HG03558 (cell line): ENCODE measurements at regions not wholly inside any gene's neighbourhood (a gene's known extent, or its start where the extent isn't known, plus 50 kb on each side); places are given as distances from the start of the nearest gene placed in this dataset.

Experiments
- ATAC-seq: cut with Tn5 transposase; IDR thresholded peaks from one replicate; pipeline ENCODE4 v1.9.1; 2021; ENCODE audit warnings: moderate number of reproducible peaks; ENCODE audit not compliant: unreplicated experiment; ENCODE audit errors: extremely low read depth

DNA sequence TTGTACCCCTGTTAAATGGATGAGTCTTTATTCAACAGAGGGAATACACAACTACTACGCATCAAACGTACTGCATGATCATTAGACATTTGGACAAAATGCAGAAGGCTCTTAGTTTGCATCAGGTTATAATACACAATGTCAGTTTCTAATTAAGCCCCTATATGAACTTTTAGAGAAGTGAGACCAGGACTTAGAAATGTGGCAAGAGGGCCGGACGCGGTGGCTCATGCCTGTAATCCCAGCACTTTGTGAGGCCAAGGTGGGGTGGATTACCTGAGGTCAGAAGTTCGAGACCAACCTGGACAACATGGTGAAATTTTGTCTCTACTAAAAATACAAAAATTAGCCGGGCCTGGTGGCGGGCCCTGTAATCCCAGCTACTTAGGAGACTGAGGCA lies 76.3 kb upstream of the MGMT start:
- ATAC-seq: no peak

DNA sequence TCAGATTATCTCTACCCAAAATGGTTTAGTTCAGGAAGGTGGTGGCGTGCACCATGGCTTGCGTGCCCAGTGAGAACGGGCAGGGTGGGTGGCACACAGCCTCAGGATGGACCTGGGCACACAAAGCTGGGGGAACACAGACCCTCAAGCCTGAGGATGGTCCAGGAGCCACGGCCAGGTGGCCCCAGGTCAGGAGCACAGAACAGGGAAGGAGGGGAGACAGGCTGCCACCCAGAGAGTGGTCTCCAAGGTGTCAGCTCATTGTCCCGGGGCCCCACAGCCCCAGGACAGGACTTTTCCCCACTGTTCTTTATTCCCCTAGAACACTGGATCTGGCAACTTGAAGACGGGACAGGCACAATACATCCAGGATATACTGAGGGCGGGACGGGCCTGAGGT lies 75.6 kb upstream of the MGMT start:
- no peak for ATAC-seq

DNA sequence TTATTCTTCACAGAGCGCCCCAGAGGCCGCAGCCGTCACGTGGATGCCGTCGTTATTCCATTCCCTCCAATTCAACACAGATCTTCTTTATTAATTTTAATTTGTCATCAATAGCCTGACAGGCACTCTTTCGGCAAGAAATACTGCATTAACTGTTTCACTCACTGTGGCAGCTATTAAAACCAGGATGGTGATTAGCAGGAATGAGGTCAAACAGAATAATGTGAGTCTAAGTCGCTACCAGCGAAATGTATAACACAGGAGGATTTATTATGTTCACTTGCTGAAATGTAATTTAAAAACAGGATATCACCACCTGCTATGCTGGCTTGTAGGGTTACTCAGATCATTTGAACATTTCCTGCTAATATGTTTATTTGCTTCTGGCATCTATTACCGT lies 74.2 kb upstream of the MGMT start:
- no peak for ATAC-seq

DNA sequence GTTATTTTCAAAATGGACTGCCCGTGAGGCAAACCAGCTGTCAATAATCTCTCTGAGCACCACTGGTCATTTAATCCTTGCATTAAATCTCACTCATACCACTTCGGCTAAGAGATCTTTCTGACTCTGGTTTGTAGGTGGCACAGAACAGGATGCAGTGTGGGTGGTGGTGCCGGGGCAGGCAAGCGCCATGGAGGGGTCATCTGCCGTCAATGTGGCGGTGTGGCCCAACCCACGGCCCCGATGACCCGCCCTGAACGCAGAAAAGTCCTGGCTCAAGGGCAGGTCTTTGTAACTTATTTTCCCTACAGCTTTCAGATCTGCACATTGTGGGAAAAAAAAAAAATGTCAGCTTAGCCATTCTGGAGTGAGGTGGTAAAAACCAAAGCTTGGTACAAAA lies 73.2 kb upstream of the MGMT start:
- no peak for ATAC-seq

DNA sequence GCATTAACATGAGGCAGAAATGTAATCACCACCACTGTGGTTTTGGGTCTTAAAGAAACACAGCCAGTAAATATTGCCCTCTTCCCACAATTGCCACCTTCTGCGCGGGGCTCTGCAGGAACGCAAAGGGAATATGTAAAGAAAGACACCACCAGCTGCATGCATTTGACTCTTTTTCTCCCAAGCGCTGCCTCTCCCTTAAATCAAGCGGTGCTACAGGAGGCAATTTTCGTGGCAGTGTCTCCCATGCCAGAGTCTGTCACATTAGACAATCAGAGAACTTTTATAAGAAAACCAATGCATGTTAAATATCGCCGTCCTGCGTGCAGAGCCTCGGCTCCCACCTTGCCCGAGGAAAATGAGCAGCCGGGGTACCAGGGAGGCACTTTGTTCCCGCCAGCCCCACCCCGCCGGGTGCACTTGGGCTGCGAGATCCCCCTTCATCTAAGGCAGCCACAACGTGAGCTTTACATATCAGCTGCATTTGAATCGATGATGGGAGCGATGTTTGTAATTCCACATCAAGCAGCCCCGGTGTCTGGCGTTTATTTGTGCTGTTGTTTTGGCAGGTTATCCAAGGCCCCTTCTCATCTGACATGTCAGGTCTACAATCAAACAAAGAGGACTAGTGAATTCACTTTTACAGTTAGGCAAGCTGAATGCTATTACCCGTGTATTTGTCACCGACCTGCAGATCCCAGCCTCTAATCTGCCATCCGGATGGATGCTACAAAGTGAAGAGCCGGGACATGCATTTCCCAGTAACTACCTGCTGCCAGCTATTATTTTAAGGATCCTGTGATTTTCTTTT lies 72.3 kb upstream of the MGMT start:
- no peak for ATAC-seq

DNA sequence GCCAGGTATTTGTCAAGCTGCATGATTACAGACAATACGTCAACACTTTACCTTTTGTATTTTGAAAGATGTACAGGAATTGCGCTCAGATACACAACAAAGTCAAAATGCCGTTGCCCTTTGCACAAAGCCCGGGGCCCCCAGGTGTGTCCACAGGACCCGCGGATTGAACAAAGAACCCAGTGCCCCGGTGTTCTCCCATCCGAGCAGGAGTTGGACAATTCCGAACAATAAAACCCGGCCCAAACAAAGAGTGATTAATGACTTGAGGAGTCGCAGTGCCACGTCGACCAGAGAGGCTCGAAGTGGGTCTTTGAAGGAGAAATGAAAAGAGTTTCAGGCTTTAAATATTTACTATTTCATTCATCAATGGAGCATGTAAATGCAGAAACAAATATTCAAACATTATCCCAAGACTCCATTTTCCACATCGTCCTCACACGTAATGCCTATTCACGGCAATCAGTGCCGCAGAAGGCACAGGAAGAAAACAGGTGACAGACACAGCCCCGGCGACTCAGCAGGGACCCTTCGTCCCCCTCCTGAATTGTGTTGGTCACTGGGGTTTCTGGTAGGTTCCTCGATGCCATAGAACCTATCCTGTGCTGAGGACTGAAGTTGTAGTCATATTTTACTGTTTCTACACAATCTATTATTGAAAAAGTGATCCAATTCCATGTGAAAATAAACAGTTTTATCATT lies 70.9 kb upstream of the MGMT start:
- no peak for ATAC-seq

DNA sequence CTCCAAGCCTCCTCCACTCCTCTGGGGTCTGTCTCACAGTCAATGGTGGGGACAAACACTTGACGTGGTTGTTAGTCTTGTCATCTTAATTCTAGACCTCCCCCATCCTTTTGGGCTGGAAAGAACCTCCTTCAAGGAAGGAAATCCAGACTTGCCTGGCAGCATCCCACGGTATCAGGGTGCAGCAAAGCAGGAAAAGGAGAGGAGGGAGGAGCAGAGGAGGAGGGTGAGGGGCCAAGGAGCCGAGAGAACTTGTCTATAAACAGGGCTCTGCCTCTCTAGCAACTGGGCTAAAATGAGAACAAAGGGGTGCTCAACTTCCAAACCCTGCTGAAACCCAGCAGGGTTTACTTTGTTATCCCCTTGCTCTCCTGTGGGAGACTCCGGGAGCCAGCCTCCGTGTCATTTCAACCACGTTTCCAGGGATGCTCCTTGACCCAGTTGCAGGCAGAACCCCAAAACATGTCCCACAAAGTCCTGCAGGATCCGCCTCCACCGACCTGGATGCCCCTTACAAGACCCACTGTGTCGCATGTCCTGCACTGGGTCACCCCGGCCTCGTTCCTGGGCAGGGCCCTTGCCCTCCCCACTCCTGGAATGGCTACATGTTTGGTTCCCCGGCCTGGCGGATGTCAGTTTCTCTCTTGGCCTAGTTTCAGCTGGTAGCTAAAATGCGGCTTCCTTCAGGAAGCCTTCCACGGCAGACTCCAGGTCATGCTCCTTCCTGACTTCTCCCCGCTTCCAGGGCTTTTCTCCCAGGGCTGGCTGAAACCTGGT lies 69.7 kb upstream of the MGMT start:
- ATAC-seq: no peak

DNA sequence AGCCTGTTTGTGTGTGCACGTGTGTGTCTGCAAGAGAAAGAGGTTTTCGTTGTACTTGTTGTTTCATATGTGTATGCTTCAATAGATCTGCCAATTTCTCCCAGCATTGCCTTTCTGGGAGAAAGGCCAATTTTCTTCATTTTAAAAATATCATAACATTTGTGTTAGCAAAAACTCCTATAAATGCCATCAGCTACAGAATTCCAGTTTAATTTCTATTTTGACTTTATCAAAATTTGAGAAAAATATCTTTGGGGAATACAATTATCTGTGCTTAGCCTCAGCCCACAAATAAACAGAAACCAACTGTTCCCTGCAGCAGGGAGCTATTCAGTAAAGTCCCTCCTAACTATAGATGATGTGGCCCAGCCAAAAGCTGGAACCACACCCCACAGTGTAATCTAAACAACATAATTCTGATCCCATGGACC lies 68.3 kb upstream of the MGMT start:
- ATAC-seq: no peak

DNA sequence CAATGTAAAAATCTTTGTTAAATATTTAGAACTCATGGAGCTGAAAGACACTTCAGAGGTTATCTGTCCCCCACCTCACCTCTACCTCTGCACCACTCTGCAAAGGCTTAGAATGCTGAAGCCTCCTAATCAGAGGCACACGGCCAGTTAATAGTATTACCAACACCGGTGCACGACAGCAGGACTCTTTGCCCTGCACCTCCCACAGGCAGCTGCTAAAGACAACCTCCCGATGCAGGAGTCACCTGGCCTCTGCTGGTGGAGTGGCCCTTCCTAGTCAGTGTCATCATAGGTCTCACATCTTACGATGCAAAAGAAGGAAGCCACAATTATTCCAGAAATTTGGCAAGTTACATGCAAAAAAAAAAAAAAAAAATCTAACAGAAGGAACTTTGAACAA lies 66.6 kb upstream of the MGMT start:
- no peak for ATAC-seq

DNA sequence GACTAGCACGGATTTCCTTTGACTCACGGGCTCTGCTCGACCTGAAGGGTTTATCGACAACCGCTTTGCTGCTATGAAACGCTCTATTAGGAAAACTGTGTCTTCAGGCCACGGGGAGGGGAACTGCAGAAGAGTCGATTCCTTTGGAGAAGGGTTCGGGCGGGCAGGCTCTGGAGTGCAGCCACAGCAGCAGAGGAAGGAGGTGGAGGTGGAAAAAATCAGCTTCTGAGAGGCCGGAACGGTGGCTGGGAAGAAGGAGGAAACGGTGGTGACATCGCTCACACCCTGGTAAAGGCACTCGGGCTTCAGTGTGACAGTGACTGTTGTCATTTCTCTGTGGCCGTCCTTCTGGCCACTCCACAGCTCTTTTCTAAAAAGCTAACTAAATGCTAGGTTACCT lies 64.6 kb upstream of the MGMT start:
- no peak for ATAC-seq

DNA sequence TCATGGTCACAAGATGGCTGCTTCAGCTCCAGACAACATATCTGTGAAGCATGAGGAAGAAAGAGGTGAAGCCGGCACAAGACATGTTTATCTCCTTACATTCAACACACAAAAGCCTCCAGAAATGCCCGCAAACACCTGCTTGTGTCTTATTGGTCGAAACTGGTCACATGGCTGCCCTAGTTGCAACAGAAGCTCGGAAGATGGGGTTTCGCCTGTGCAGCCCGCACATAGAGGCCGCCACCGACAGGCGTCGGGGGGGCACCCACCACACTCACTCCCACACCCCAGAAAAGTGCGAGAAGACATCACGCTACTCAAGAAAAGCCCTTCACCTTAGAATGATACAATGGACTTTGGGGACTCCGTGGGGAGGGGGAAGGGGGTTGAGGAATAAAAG lies 63.0 kb upstream of the MGMT start:
- ATAC-seq: no peak

DNA sequence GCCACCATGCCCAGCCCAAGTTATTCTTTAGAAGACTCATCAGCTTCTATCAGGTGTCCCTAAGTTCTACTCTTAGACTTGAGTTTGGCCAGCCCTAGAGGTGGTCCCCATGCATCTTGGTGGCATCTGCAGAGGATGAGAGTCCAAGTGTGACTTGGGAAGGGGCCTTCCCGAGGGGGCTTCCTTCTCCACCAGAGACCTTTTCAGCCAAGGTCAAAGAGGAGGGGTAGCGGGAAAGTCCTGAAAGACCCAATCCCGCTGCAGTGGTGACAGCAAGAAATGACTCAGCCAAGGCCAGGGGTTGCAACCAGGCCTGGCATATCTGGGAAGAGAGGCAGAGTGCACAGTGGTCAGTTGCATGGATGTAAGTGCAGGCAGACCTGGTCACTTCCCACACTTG lies 61.7 kb upstream of the MGMT start:
- ATAC-seq: no peak

DNA sequence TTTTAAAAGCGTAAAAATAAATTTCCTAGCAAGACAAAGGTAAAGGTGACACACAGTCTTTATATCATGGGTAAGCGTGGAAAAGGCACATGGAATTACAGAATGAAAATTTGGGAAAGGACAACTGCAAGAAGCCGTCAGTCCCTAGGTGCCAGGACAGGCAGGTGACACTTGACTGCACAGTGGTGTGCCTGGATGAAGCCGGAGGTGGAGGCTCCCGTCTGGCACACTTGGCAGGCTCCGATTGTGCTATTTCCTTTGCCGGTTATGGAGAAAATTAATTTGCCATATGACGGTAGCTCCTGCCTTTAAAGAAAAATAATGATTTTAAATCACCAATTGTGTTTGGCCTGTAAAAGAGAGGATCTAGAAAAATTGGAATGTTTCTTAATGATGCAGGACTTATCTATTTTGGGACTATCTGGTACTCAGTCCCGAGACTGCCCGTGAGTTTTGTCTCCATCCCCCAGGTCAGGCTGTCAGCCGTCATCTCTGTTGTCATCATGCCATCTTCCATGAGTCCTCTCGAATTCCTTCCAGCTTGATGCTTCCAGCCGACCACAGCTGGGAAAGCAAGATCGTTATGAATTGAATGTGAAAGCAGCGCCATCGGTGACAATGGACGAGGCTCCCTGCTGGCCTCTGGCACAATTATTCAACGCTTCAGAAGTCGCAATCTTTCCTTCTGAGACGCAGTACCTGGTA lies 56.2 kb upstream of the MGMT start:
- no peak for ATAC-seq

DNA sequence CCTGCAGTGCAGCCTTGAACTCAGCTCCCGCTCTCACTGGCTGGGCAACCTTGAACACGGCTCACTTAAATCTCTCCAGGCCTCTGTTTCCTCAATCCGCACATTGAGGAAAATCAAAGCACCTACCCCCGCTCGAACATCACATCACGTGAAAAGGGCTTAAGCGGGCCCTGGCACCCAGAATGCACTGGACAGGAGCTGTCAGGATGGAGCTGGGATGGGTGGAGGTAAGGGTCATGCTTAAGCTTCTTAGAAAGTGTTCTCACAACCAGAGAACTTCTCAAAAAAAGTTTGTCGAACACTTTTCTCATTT lies 55.7 kb upstream of the MGMT start:
- ATAC-seq: no peak

DNA sequence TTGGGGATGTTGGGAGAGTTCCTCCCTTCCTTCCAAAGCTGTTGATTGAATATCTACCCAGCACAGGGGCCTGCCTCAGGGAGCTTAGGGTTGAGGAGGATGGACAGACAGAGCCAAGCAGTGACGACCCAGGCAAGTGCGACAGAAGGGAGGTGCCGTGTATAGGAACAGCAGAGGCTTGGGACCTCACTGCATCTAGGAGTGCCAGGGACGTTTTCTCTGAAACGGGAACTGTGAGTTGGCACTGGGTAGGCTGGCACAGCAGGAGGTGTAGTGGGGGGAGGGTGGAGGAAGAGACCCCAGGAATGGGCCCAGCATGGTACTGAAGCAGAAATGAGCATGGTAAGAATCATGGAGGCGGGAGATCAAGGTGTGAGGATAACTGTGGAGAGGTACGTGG lies 55.3 kb upstream of the MGMT start:
- ATAC-seq: no peak

DNA sequence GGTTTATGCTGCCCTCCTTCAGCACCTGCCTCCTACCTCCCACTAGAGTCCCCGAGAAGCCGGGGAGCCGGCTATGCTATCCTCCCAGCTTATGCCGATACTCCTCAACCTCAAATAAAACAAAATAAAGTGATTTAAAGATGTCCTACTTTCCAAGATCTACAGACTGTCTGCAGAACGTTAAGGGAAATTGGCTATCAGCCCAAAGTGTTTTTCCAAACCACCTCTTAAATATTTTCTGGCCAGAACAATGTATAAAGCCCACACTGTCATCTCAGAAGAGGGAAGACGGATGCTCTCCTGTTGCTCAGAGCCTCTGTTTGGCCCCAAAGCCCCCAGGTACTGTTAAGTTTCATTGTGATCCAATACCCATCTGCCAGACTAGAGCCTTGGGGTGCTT lies 54.0 kb upstream of the MGMT start:
- no peak for ATAC-seq

DNA sequence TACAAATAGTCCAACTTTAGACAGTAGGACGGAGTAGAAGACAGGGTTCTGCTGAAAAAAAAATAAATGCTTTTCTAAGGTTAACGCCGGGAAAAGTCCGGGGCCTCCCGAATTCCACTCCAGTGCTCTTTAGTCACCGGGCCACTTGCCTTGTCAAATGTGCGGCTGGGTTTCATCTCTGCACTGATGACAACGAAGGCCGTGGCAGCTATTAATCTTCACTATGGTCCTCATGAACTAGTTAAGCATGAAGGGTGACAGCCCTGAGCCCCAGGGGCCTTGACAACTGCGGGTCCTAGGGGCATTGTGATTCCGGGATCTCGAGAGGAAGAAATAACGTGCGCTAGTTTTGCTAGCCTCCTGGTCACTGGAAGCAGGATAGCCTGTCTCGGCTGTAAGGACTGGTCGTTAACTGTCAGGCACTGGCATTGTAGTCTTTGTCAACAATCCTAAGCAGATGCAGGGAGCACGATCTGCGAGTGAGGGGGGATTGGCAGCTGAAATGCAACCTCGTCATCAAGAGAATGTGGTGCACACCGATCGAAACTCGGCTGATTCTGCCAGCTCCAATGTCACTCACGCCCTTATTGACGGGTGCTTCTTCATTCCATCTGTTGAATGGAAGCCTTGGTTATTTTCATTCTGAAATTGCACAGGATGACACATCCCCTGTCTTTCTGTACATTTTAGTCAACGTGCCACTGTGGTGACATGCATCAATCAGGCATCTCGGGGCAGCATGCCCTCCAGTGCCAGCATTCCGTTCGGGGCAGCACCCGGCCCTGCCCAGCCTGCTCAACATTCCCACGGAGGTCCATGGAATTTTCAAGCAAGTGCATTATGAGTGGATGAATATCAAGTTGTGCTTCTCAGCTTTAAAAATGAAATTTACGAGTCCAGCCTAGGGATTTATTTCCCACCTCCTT lies 51.6 kb upstream of the MGMT start:
- ATAC-seq: no peak

DNA sequence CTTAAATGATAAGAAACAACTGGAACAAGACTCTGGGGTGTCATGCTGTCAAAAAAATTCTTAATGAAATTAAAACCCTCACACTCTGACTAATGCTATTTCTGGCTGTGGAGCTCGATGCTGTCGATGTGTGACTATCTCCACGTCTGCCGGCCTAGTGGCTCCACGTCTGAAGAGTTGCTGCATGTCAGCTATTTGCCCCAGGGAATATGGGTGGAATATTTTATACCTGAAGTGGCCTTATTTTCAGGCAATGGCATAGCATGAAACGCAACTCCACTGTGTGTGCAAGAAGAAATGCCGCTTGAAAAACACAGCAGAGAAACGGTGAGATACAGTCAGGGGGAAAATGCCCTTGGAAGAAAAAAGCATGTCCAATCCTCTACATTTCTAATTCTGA lies 50.9 kb upstream of the MGMT start:
- no peak for ATAC-seq

DNA sequence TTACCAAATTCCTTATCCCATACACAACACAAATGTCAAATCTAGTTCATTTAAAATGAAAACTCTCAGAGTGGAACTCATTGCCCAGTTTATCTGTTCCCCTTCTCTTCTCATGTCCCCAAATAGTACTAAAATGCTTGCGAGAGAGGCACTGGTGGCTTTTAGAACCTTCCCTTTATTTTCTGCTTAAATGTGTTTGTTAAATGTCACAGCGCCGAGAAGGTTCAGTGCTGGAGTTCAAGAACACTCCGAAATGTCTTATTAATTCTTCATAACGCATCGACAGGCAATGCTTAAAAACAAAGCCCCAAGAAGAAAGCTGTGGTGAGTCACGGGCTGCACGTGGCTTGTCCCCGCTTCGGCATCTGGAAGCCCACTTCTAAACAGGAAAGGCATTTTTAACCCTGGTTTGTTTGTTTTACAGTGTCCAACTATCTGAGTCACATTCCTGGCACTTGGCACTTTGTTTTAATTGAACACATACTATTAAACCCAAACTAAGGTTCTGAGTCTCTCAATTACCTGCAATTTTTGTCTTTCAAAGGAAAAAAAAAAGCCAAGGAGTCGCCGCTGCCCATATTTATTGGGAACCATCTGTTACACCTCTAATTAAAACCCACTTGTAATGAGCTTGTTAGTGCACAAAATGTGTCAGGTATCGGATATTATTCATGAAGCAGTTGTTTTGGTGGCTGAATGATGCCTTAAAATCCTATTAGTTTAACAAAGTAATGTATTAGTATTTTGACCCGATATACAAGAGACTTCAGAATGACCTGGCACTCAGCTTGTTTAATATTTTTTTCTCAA lies 49.9 kb upstream of the MGMT start:
- no peak for ATAC-seq
